RWPE1 (cell line): ENCODE measurements at regions not wholly inside any gene's neighbourhood (a gene's known extent, or its start where the extent isn't known, plus 50 kb on each side); places are given as distances from the start of the nearest gene placed in this dataset.
A peak's percentile ranks its signal among the peaks of the same experiment; 100 is the strongest.

ENCODE experiments used
- CTCF ChIA-PET: fragments of 350-600 bp; sonication (Branson Sonifier 250); formaldehyde crosslinking; extraction: SDS; loops from one replicate; lab custom pipeline; 2021; lab: Yijun Ruan, JAX
- POLR2A ChIA-PET: fragments of 400-600 bp; formaldehyde crosslinking; extraction: SDS; loops from one replicate; lab custom pipeline; 2020; ENCODE audit warnings: antibody characterized with exemption; ENCODE audit not compliant: low non-redundant PET; lab: Yijun Ruan, JAX
- DNase-seq: peaks from one replicate; pipeline ENCODE4 v3.0.0; 2012; ENCODE audit warnings: low spot score
- H3K27ac ChIP-seq: fragments of 450-650 bp; 2 replicates; pipeline ENCODE4 v1.5.1; 2017
- CTCF ChIP-seq: fragments of 450-650 bp; conservative IDR thresholded peaks from 2 replicates; pipeline ENCODE4 v1.5.1; 2017; ENCODE audit warnings: low read depth, mild to moderate bottlenecking

DNA sequence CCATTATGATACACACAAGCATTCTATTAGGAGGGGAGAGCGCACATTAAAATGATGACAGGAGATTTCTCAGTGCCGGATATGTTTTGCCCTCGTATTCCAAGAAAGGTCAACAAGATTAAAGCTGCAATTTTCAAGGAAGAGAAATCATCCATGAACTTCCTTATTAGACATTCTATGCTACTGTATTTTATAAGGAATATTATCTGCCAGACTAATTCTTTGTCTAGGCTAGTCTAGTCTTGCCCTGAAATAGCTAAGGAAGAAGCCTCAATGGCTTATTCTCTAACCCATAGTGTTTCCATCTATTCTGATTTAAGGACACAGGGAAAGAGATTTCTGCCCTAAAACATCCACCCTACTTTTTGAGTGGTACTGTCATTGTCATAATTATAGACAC is 315.4 kb downstream of the ADGRG6 start:
- ChIA-PET POLR2A (no interaction called here), CTCF (no interaction called here)
- TF ChIP-seq CTCF, result no peak
- no peak for DNase-seq
- no peak overlapping the region for H3K27ac ChIP-seq

DNA sequence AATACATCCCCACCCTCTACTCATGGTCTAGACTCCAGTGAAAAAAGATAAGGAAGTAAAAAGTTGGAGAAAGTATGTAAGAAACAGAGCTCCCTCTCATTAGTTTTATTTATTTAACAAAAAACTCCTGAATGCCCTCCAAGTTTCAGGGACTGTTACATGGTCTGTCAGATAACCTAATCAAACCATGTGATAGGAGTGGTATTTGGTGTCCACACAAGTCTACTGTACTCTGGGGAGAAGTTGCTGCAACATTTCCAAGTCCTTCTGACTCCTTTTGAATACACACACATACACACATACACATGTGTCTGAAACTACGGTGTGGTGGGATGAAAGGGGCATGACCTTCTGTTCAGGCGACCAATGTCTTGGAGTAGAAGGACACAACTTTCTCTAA is 320.0 kb downstream of the ADGRG6 start:
- ChIA-PET POLR2A (no interaction called here), CTCF (interaction anchor here (0.6 kb wide), 1 partner anchor 479 kb away, joined by 6 read pairs; no protein-coding TSS in a partner anchor)
- DNase-seq, result no peak
- H3K27ac ChIP-seq, result no peak overlapping the region
- no peak for TF ChIP-seq CTCF

- ChIA-PET CTCF (interaction anchor here (0.6 to 1.0 kb wide), 2 partner anchors 57 to 150 kb away, joined by 3 read pairs; no protein-coding TSS in a partner anchor), POLR2A (no interaction called here)
- H3K27ac ChIP-seq, result no peak overlapping the region
- DNase-seq, result peak; percentile 41
- no peak for TF ChIP-seq CTCF
Observed at GRCh38 chr6:142624978-142625715, 319.8 kb downstream of the HIVEP2 start.

- no peak for TF ChIP-seq CTCF
- H3K27ac ChIP-seq, result no peak overlapping the region
- no peak for DNase-seq
- CTCF ChIA-PET, result no interaction called here
- POLR2A ChIA-PET, result no interaction called here
Observed at GRCh38 chr6:142627474-142627873, 317.5 kb downstream of the HIVEP2 start.

- no peak for DNase-seq
- H3K27ac ChIP-seq, result no peak overlapping the region
- TF ChIP-seq CTCF, result no peak
- POLR2A ChIA-PET, result no interaction called here
- CTCF ChIA-PET, result no interaction called here
Observed at GRCh38 chr6:142631517-142632385, 313.2 kb downstream of the HIVEP2 start.

- TF ChIP-seq CTCF, result no peak
- CTCF ChIA-PET, result no interaction called here
- H3K27ac ChIP-seq, result no peak overlapping the region
- POLR2A ChIA-PET, result no interaction called here
- DNase-seq, result no peak
Observed at GRCh38 chr6:142633317-142633716, 311.7 kb downstream of the HIVEP2 start.
